ENCODE measurements at regions not wholly inside any gene's neighbourhood (a gene's known extent, or its start where the extent isn't known, plus 50 kb on each side); places are given as distances from the start of the nearest gene placed in this dataset.

GRCh38 chr12:98173773-98174427 lies 341.5 kb upstream of the TMPO start:
- no peak for TF ChIP-seq CTCF (IDR thresholded peaks at IDR 0.05; ENCODE audit: insufficient read depth, missing control alignments)
- FAIRE-seq (no peak), DNase-seq (ENCODE audit: insufficient read length, low spot score) (no peak)

- FAIRE-seq: no peak
- no peak for TF ChIP-seq CTCF (IDR thresholded peaks at IDR 0.05; ENCODE audit: insufficient read depth, missing control alignments)
- DNase-seq (ENCODE audit: insufficient read length, low spot score): no peak
These were observed 341.0 kb upstream of the TMPO start for GRCh38 chr12:98174428-98174809.

- DNase-seq (ENCODE audit: insufficient read length, low spot score) (no peak), FAIRE-seq (no peak)
- no peak for TF ChIP-seq CTCF (IDR thresholded peaks at IDR 0.05; ENCODE audit: insufficient read depth, missing control alignments)
These were observed 337.3 kb upstream of the TMPO start for GRCh38 chr12:98178126-98178525.

GRCh38 chr12:98179151-98179550 lies 336.2 kb upstream of the TMPO start:
- TF ChIP-seq CTCF (IDR thresholded peaks at IDR 0.05; ENCODE audit: insufficient read depth, missing control alignments): no peak
- no peak for FAIRE-seq

GRCh38 chr12:98180603-98181002 lies 334.8 kb upstream of the TMPO start:
- no peak for TF ChIP-seq CTCF (IDR thresholded peaks at IDR 0.05; ENCODE audit: insufficient read depth, missing control alignments)
- no peak for DNase-seq (ENCODE audit: insufficient read length, low spot score)
- FAIRE-seq: no peak

More at GRCh38 chr12:98179151-98179550, 336.2 kb upstream of the TMPO start:
- no peak for DNase-seq (ENCODE audit: insufficient read length, low spot score)

GRCh38 chr12:98182821-98183220 lies 332.6 kb upstream of the TMPO start:
- no peak for TF ChIP-seq CTCF (IDR thresholded peaks at IDR 0.05; ENCODE audit: insufficient read depth, missing control alignments)
- DNase-seq (ENCODE audit: insufficient read length, low spot score): no peak
- no peak for FAIRE-seq

GRCh38 chr12:98185606-98186005 lies 329.8 kb upstream of the TMPO start:
- FAIRE-seq (no peak), DNase-seq (ENCODE audit: insufficient read length, low spot score) (no peak)
- TF ChIP-seq CTCF (IDR thresholded peaks at IDR 0.05; ENCODE audit: insufficient read depth, missing control alignments): no peak
